Mesothelial cell of epicardium (in vitro differentiated cells): ENCODE measurements at regions not wholly inside any gene's neighbourhood (a gene's known extent, or its start where the extent isn't known, plus 50 kb on each side); places are given as distances from the start of the nearest gene placed in this dataset.
"Not testable (repeated sequence)": the region's sequence is repeated elsewhere in the genome, so short reads cannot be mapped to it uniquely, and the experiment has no call there.

Experiments
- DNase-seq, 2 experiments: peaks; one replicate each; pipeline ENCODE4 v3.0.0; 2021; ENCODE audit warnings: low spot score in 2 of 2; ENCODE audit not compliant: unreplicated experiment in 2 of 2
- H3K27ac Mint-ChIP-seq: 2 replicates; pipeline ENCODE4 v1.8.0; 2021; ENCODE audit warnings: mixed read lengths
- H3K27me3 Mint-ChIP-seq: 2 replicates; pipeline ENCODE4 v1.8.0; 2021; ENCODE audit warnings: low read depth, mixed read lengths
- H3K36me3 Mint-ChIP-seq: 2 replicates; pipeline ENCODE4 v1.8.0; 2021; ENCODE audit warnings: mixed read lengths
- H3K4me1 Mint-ChIP-seq: 2 replicates; pipeline ENCODE4 v1.8.0; 2021; ENCODE audit warnings: mixed read lengths
- H3K4me3 Mint-ChIP-seq: 2 replicates; pipeline ENCODE4 v1.8.0; 2021; ENCODE audit warnings: mild to moderate bottlenecking, moderate library complexity, mixed read lengths
- H3K9me3 Mint-ChIP-seq: 2 replicates; pipeline ENCODE4 v1.8.0; 2021; ENCODE audit warnings: mixed read lengths
- TF ChIP-seq, protein P1 (sequence below): fragments of 200-600 bp; sonication (generic); IDR thresholded peaks from one replicate; pipeline ENCODE4 v1.5.0; 2021; ENCODE audit warnings: antibody characterized with exemption; ENCODE audit not compliant: unreplicated experiment

DNA sequence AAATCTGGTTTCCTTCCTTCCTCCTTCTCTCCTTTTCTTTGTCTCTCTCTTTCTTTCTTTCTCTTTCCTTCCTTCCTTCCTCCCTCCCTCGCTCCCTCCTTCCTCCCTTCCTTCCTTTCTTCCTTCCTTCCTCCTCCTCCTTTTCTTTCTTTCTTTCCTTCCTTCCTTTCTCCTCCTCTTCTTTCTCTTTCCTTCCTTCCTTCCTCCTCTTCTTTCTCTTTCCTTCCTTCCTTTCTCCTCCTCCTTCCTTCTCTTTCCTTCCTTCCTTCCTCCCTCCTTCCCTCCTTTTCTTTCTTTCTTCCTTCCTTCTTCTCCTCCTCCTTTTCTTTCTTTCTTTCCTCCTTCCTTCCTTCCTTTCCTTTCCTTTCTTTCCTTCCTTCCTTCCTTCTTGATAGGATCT lies 61.2 kb downstream of the VIP start:
- Mint-ChIP-seq H3K9me3 (no peaks in the 10 kb centered on the region), H3K27me3 (peaks cover 20% of the 10 kb centered on the region), H3K36me3 (no peaks in the 10 kb centered on the region), H3K4me3 (no peak overlapping the region), H3K27ac (no peak overlapping the region), H3K4me1 (no peaks in the 10 kb centered on the region)
- TF ChIP-seq, protein P1, sequence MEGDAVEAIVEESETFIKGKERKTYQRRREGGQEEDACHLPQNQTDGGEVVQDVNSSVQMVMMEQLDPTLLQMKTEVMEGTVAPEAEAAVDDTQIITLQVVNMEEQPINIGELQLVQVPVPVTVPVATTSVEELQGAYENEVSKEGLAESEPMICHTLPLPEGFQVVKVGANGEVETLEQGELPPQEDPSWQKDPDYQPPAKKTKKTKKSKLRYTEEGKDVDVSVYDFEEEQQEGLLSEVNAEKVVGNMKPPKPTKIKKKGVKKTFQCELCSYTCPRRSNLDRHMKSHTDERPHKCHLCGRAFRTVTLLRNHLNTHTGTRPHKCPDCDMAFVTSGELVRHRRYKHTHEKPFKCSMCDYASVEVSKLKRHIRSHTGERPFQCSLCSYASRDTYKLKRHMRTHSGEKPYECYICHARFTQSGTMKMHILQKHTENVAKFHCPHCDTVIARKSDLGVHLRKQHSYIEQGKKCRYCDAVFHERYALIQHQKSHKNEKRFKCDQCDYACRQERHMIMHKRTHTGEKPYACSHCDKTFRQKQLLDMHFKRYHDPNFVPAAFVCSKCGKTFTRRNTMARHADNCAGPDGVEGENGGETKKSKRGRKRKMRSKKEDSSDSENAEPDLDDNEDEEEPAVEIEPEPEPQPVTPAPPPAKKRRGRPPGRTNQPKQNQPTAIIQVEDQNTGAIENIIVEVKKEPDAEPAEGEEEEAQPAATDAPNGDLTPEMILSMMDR: no peak
- no peak for DNase-seq

DNA sequence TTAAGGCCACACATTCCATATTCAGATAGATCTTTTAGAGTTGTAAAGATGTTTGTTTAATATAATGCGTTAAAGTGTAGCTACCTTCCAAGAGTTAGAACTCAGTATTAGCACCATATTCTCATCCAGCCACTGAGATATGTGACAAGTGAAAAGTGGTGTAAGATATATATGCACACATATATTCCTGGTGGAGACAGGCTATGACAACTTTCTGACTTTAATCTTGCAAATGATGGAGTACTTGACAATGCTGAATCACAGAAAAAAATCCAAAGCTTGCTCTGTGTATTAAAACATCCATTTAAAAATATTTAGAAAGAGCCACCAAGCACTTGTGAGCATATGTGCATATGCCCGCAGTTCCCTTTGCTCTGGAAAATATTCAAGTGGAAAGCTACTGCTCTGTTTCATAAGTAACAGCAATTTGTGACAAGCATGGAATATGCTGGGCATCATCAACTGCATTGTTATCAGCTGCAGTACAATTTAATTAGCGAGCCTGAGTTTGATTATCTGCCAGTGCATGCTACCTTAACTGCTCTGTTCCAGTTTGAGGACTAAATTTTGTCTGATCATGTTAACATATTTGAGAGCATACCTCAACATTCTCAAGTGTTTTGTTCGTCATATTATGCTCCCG lies 64.8 kb downstream of the VIP start:
- Mint-ChIP-seq H3K27me3 (peaks cover 19% of the 10 kb centered on the region), H3K27ac (no peak overlapping the region), H3K9me3 (no peaks in the 10 kb centered on the region)

DNA sequence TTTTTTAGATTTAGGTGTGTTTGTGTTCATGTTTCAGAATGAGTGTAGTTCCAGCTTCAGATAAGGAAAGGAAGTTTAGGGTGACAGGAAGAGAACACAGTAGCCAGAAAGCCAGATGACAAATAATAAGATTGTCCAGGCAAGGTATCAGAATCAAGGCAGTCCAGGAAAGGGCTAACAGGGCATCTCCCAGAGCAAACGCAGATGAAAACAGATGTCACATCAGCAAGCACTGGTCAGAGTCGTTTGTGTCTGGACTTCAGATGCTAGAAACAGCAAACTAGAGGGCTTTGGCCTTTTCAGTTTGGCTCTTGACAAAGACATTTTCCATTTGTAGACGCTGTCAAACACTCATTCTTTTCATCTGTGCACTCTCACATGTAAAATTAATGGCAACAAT lies 65.5 kb downstream of the VIP start:
- no peak overlapping the region for H3K4me3 Mint-ChIP-seq
- DNase-seq: no peak
- no peaks in the 10 kb centered on the region for H3K4me1 Mint-ChIP-seq
- TF ChIP-seq, protein P1: no peak
- H3K27ac Mint-ChIP-seq: no peak overlapping the region
- H3K27me3 Mint-ChIP-seq: peaks cover 14% of the 10 kb centered on the region
- no peaks in the 10 kb centered on the region for H3K9me3 Mint-ChIP-seq
- H3K36me3 Mint-ChIP-seq: no peaks in the 10 kb centered on the region

More for the DNA sequence above, 64.8 kb downstream of the VIP start:
- Mint-ChIP-seq H3K4me3 (no peak overlapping the region), H3K4me1 (no peaks in the 10 kb centered on the region), H3K36me3 (no peaks in the 10 kb centered on the region)
- TF ChIP-seq, protein P1: no peak
- DNase-seq: no peak

DNA sequence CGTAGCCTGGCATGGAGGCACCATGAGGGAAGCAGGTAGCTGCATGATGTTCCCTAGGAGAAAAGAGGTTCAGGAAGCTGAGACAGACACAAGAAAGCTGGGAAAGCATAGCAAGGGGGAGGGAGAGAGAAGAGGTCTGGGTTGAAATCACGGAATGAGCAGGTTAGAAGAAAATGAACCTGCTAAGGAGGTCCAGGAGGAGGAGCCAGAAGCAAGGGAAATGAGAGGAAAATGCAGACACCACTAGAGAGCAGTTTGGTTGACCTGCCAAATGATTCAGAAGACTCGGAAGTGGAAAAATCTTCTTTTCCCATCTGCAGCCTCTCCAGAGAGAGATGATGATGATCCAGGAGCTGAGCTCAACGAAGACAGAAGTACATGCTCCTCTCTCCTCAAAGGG lies 70.9 kb downstream of the VIP start:
- Mint-ChIP-seq H3K27me3 (peaks cover 3% of the 10 kb centered on the region), H3K4me1 (no peaks in the 10 kb centered on the region), H3K27ac (no peak overlapping the region), H3K36me3 (no peaks in the 10 kb centered on the region), H3K4me3 (no peak overlapping the region), H3K9me3 (no peaks in the 10 kb centered on the region)
- DNase-seq: no peak
- TF ChIP-seq, protein P1: no peak

DNA sequence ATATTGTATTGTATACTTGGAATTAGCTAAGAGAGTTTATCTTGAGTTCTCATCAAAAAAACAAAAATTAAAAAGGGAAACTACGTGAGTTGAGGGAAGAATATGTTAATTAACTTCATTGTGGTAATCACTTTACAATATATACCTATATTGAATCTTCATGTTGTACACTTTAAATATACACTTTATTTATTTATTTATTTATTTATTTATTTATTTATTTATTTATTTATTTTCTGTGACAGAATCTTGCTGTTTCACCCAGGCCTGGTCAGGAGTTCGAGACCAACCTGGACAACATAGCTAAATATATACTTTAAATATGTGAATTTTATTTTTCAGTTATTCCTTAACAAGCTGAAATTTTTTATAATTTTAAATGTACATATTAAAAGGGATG lies 74.1 kb downstream of the VIP start:
- no peak overlapping the region for H3K27ac Mint-ChIP-seq
- no peaks in the 10 kb centered on the region for H3K4me1 Mint-ChIP-seq
- no peak overlapping the region for H3K4me3 Mint-ChIP-seq
- no peaks in the 10 kb centered on the region for H3K9me3 Mint-ChIP-seq
- H3K36me3 Mint-ChIP-seq: no peaks in the 10 kb centered on the region
- peaks cover 3% of the 10 kb centered on the region for H3K27me3 Mint-ChIP-seq
- no peak for DNase-seq
- TF ChIP-seq, protein P1: no peak

DNA sequence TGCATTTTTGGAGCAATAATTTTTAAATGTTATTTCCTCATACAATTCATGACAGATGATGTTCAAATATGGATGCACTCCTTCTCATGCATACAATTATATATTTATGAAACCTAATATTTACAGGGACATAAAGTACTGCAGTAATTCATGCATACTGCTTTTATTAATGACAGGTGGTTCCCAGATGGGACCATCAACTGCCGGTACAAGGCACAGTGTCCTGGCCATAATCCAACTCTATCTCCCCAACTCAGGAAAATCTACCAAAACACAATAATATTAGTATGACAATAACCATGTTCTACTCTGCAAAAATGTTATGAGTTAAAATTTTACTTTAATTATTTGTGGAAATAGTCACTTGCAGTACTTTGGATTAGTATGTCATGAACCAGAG lies 77.8 kb downstream of the VIP start:
- TF ChIP-seq, protein P1: no peak
- no peak overlapping the region for H3K4me3 Mint-ChIP-seq
- H3K27ac Mint-ChIP-seq: no peak overlapping the region
- no peaks in the 10 kb centered on the region for H3K9me3 Mint-ChIP-seq
- no peaks in the 10 kb centered on the region for H3K36me3 Mint-ChIP-seq
- H3K4me1 Mint-ChIP-seq: no peaks in the 10 kb centered on the region
- no peaks in the 10 kb centered on the region for H3K27me3 Mint-ChIP-seq
- DNase-seq: no peak

DNA sequence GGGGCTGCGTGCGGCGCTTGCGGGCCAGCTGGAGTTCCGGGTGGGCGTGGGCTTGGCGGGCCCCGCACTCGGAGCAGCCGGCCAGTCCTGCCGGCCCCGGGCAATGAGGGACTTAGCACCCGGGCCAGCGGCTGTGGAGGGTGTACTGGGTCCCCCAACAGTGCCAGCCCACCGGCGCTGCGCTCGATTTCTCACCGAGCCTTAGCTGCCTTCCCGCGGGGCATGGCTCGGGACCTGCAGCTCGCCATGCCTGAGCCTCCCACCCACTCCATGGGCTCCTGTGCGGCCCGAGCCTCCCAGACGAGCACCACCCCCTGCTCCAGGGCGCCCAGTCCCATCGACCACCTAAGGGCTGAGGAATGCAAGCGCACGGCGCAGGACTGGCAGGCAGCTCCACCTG lies 83.8 kb downstream of the VIP start:
- not testable (repeated sequence) for H3K27me3 Mint-ChIP-seq

More for the DNA sequence above, 83.8 kb downstream of the VIP start:
- not testable (repeated sequence) for H3K27ac Mint-ChIP-seq, H3K4me1 Mint-ChIP-seq, DNase-seq, H3K4me3 Mint-ChIP-seq, H3K9me3 Mint-ChIP-seq, H3K36me3 Mint-ChIP-seq
